GM23248 (cell line): ENCODE measurements at regions not wholly inside any gene's neighbourhood (a gene's known extent, or its start where the extent isn't known, plus 50 kb on each side); places are given as distances from the start of the nearest gene placed in this dataset.
"Not testable (repeated sequence)": the region's sequence is repeated elsewhere in the genome, so short reads cannot be mapped to it uniquely, and the experiment has no call there.

ENCODE experiments used
- EZH2 ChIP-seq: fragments of 200-600 bp; sonication (generic); IDR thresholded peaks from 2 replicates; pipeline ENCODE4 v1.6.1; 2018; ENCODE audit warnings: antibody characterized with exemption, mild to moderate bottlenecking; ENCODE audit not compliant: insufficient read depth, poor library complexity, severe bottlenecking
- EZH2phosphoT487 ChIP-seq: fragments of 200-600 bp; sonication (generic); IDR thresholded peaks from 2 replicates; pipeline ENCODE4 v1.6.1; 2018; ENCODE audit warnings: antibody characterized with exemption, moderate library complexity, mild to moderate bottlenecking, low read depth; ENCODE audit not compliant: insufficient read depth

GRCh38 chr21:5065240-5066211 is 5455.9 kb upstream of the TPTE start:
- TF ChIP-seq EZH2, EZH2phosphoT487: not testable (repeated sequence)
